A549 (cell line): ENCODE measurements at regions not wholly inside any gene's neighbourhood (a gene's known extent, or its start where the extent isn't known, plus 50 kb on each side); places are given as distances from the start of the nearest gene placed in this dataset.

Source experiments
- BHLHE40 ChIP-seq: IDR thresholded peaks from 2 replicates; pipeline ENCODE4 v1.6.1; 2012; ENCODE audit warnings: low read depth, low read length, inconsistent platforms
- TF ChIP-seq, protein P1 (sequence below): fragments of >200 bp; sonication (Bioruptor Twin); formaldehyde crosslinking; IDR thresholded peaks from 3 replicates; pipeline ENCODE4 v1.5.1; 2016

DNA sequence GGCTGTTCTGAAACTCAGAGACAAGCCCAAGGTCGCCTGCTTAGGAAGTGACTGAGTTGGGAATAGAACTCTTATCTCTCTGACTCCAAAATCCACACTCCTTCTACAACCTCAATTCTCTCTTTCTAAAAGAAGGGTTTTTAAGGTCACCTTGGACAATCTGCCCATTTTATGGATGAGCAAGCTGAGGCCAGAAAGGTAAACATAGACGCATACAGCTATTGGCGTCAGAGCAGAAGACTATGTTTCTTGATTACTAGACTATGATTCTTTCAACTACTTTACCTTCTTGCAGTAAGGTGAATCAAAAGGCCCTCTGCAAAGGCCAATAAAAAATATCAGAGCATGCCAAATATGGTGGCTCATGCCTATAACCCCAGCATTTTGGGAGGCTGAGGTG, 276.6 kb downstream of the CLIC5 start:
- TF ChIP-seq BHLHE40: no peak
- TF ChIP-seq, protein P1, sequence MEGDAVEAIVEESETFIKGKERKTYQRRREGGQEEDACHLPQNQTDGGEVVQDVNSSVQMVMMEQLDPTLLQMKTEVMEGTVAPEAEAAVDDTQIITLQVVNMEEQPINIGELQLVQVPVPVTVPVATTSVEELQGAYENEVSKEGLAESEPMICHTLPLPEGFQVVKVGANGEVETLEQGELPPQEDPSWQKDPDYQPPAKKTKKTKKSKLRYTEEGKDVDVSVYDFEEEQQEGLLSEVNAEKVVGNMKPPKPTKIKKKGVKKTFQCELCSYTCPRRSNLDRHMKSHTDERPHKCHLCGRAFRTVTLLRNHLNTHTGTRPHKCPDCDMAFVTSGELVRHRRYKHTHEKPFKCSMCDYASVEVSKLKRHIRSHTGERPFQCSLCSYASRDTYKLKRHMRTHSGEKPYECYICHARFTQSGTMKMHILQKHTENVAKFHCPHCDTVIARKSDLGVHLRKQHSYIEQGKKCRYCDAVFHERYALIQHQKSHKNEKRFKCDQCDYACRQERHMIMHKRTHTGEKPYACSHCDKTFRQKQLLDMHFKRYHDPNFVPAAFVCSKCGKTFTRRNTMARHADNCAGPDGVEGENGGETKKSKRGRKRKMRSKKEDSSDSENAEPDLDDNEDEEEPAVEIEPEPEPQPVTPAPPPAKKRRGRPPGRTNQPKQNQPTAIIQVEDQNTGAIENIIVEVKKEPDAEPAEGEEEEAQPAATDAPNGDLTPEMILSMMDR: no peak
